OCI-LY7 (cell line): ENCODE measurements at regions not wholly inside any gene's neighbourhood (a gene's known extent, or its start where the extent isn't known, plus 50 kb on each side); places are given as distances from the start of the nearest gene placed in this dataset.
"Not testable (repeated sequence)": the region's sequence is repeated elsewhere in the genome, so short reads cannot be mapped to it uniquely, and the experiment has no call there.

Source experiments
- EZH2phosphoT487 ChIP-seq: fragments of 200-600 bp; sonication (generic); IDR thresholded peaks from 2 replicates; pipeline ENCODE4 v1.6.1; 2018; ENCODE audit warnings: low read depth, borderline replicate concordance, mild to moderate bottlenecking, mixed run types, antibody characterized with exemption, low read length, moderate library complexity, mixed read lengths
- TF ChIP-seq, protein P1 (sequence below): fragments of 200-600 bp; sonication (generic); conservative IDR thresholded peaks from 2 replicates; pipeline ENCODE4 v1.5.1; 2014; ENCODE audit warnings: mild to moderate bottlenecking, antibody characterized with exemption, low read length, moderate library complexity, mixed read lengths

DNA sequence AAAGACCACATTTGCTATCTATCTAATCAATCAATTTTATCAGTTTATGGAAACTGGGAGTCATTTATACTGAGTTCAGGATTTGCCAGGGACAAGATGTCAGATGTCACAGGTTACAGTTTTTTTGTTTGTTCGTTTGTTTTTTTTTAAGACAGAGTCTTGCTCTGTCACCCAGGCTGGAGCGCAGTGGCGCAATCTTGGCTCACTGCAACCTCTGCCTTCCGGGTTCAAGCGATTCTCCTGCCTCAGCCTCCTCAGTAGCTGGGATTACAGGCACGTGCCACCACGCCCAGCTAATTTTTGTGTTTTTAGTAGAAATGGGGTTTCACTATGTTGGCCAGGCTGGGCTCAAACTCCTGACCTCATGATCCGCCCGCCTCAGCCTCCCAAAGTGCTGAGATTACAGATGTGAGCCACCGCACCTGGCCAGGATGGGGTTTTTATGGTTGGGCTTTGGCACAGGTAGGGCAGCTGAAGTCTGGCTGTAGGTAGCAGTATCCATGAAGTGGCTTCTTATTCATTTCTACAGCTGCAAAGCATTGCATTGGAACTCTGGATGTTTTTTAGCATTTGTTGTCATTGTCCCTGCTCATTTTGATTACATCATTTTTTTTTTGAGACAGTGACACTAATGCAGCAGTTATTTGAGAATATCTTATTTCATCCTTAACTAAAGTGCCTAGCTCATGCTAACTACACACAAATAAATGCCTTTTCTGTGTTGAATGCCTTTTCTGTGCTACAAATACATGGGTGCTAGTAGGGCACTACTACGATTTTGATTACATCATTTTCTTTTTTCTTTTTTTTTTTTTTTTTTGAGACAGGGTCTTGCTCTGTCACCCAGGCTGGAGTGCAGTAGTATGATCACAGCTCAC lies 96.2 kb downstream of the HAUS1 start:
- TF ChIP-seq, protein P1, sequence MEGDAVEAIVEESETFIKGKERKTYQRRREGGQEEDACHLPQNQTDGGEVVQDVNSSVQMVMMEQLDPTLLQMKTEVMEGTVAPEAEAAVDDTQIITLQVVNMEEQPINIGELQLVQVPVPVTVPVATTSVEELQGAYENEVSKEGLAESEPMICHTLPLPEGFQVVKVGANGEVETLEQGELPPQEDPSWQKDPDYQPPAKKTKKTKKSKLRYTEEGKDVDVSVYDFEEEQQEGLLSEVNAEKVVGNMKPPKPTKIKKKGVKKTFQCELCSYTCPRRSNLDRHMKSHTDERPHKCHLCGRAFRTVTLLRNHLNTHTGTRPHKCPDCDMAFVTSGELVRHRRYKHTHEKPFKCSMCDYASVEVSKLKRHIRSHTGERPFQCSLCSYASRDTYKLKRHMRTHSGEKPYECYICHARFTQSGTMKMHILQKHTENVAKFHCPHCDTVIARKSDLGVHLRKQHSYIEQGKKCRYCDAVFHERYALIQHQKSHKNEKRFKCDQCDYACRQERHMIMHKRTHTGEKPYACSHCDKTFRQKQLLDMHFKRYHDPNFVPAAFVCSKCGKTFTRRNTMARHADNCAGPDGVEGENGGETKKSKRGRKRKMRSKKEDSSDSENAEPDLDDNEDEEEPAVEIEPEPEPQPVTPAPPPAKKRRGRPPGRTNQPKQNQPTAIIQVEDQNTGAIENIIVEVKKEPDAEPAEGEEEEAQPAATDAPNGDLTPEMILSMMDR: not testable (repeated sequence)
- not testable (repeated sequence) for TF ChIP-seq EZH2phosphoT487
